Prostate gland (tissue), 2 donors: ENCODE measurements at regions not wholly inside any gene's neighbourhood (a gene's known extent, or its start where the extent isn't known, plus 50 kb on each side); places are given as distances from the start of the nearest gene placed in this dataset.

Experiments used
- CTCF ChIP-seq, 4 experiments: fragments of 200-600 bp in 2 of 4; fragments of 450-650 bp in 2 of 4; sonication (generic) in 2 of 4; IDR thresholded peaks; 1 replicate in 3 of 4; 2 replicates in 1 of 4; pipeline ENCODE4 v1.5.1; 2016 to 2019; ENCODE audit warnings: antibody characterized with exemption in 4 of 4, mild to moderate bottlenecking in 2 of 4, moderate library complexity in 2 of 4
- POLR2A ChIP-seq: fragments of 450-650 bp; IDR thresholded peaks from one replicate; pipeline ENCODE4 v1.6.1; 2016; ENCODE audit warnings: antibody characterized with exemption, mild to moderate bottlenecking

- TF ChIP-seq CTCF (IDR thresholded peaks at IDR 0.05) (no peak), POLR2A (no peak)
Observed at GRCh38 chr20:25992146-25992545, 295.5 kb upstream of the ZNF337 start.
